GM12892 (cell line): ENCODE measurements at regions not wholly inside any gene's neighbourhood (a gene's known extent, or its start where the extent isn't known, plus 50 kb on each side); places are given as distances from the start of the nearest gene placed in this dataset.

Experiments
- POLR2A ChIP-seq: IDR thresholded peaks from 2 replicates; pipeline ENCODE4 v1.6.1; 2011; ENCODE audit warnings: low read depth, low read length, control low read depth
- POLR2AphosphoS5 ChIP-seq: IDR thresholded peaks from 2 replicates; pipeline ENCODE4 v1.6.1; 2011; ENCODE audit warnings: low read depth, low read length, control low read depth
- TAF1 ChIP-seq: IDR thresholded peaks from 2 replicates; pipeline ENCODE4 v1.6.1; 2011; ENCODE audit warnings: low read depth, mild to moderate bottlenecking, control low read depth, low read length, borderline replicate concordance

DNA sequence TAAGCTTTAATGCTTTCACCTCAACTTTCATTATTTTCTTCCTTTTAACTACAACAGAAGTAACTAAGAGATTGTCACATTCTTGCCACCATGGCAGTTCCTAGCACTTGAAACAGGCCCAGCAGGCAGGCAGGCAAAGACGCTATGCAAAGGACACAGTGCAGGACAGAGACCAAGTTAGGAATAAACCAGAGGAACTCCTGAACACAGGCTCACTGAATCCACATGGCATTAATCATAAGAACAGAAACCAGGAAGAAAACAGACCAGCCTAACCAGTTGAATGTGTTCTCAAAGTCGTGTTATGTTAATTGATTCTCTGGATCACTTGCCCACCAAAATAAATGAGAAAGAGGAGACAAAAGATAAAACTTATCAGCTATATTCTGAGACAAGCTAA lies 397.6 kb downstream of the TBL1XR1 start:
- no peak for TF ChIP-seq POLR2AphosphoS5
- TF ChIP-seq POLR2A: no peak
- TF ChIP-seq TAF1: no peak
